Astrocyte of the spinal cord (primary cell): ENCODE measurements at regions not wholly inside any gene's neighbourhood (a gene's known extent, or its start where the extent isn't known, plus 50 kb on each side); places are given as distances from the start of the nearest gene placed in this dataset.

ENCODE experiments used
- DNase-seq: peaks from one replicate; pipeline ENCODE4 v3.0.0; 2011; ENCODE audit warnings: low read depth, low spot score
- H3K4me3 ChIP-seq: 2 replicates; pipeline ENCODE4 v1.5.1; 2011; ENCODE audit warnings: low read depth, mild to moderate bottlenecking, low read length, moderate library complexity
- in situ Hi-C: cut with HindIII; loops from 2 replicates; pipeline ENCODE4 v1.10.0; 2017; ENCODE audit warnings: low sequenced_read_pairs
- TF ChIP-seq, protein P1 (sequence below): IDR thresholded peaks from 2 replicates; pipeline ENCODE4 v1.5.1; 2012; ENCODE audit warnings: low read depth, mild to moderate bottlenecking, low read length, inconsistent platforms

DNA sequence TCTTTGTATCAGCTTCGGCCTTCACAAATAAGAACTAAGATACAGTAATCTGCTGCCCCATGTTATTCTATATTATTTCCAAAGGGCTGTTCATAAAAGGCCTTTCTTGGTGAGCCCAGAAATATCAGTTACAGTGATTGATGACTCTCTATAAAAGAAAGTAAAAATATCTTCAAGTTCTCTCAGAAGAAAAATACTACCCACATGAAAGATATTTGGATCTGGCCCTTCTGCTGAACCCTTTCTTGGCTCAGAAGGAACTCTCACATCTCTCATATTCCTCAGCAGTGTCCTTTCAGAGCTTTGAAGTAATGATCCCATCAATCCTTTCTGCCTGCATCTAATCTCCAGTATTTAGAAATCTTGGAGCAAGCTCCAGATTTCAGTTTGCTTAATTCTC lies 76.3 kb upstream of the SLITRK1 start:
- TF ChIP-seq, protein P1, sequence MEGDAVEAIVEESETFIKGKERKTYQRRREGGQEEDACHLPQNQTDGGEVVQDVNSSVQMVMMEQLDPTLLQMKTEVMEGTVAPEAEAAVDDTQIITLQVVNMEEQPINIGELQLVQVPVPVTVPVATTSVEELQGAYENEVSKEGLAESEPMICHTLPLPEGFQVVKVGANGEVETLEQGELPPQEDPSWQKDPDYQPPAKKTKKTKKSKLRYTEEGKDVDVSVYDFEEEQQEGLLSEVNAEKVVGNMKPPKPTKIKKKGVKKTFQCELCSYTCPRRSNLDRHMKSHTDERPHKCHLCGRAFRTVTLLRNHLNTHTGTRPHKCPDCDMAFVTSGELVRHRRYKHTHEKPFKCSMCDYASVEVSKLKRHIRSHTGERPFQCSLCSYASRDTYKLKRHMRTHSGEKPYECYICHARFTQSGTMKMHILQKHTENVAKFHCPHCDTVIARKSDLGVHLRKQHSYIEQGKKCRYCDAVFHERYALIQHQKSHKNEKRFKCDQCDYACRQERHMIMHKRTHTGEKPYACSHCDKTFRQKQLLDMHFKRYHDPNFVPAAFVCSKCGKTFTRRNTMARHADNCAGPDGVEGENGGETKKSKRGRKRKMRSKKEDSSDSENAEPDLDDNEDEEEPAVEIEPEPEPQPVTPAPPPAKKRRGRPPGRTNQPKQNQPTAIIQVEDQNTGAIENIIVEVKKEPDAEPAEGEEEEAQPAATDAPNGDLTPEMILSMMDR = no peak
- DNase-seq = no peak
- in situ Hi-C loops = no loop called here
- no peak overlapping the region for H3K4me3 ChIP-seq

DNA sequence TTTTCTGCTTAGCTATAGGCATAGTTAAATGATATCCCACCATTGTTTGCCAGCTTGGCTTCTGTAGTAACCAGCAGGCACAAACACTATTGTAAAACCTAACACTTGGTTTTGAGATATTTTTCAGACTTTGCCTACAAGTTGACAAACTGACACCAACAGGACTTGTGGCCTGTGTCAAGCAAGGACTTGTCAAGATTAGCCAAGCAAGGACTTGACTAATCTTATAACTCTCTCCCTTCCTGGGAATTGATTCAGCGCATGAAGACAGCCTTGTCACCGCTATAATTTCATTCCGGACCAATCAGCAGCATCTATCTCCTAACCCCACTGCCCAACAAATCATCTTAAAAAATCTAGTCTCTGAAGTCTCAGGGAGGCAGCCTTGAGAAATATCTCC lies 72.7 kb upstream of the SLITRK1 start:
- no peak for DNase-seq
- H3K4me3 ChIP-seq = no peak overlapping the region
- in situ Hi-C loops = no loop called here
- TF ChIP-seq, protein P1 = no peak

DNA sequence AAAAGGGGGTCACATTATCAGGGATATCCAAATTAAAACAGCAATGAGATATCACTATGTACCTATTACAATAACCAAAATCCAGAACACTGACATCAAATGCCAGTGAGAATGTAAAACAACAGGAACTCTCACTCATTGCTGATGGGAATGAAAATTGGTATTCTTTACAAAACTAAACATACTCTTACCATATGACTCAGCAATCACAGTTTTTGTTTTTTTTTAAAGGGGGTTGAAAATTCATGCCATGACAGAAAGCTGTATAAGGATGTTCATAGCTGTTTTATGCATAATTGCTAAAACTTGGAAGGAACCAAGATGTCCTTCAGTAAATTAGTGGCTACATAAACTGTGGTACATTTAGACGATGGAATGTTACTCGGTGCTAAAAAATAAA lies 71.6 kb upstream of the SLITRK1 start:
- TF ChIP-seq, protein P1 = no peak
- no peak overlapping the region for H3K4me3 ChIP-seq
- in situ Hi-C loops = no loop called here
- no peak for DNase-seq

DNA sequence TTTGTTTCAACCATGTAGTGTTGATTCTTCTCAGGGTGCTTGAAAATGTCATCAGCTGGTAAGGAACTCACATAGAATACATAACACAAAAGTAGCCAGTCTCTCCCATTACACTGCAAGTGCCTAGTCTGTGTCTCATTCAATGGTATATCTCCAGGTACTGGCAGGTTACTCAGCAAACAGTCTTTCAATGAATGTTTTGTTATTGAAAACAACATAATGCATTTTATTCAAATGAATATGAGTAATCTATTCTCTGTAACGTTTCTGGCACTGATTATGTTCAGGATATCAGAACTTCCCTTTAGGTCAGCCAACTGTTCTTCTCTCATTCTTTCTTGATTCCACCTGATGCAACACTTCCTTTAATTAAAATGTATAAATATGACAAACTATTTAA lies 68.0 kb upstream of the SLITRK1 start:
- TF ChIP-seq, protein P1 = no peak
- in situ Hi-C loops = no loop called here
- no peak overlapping the region for H3K4me3 ChIP-seq
- no peak for DNase-seq

DNA sequence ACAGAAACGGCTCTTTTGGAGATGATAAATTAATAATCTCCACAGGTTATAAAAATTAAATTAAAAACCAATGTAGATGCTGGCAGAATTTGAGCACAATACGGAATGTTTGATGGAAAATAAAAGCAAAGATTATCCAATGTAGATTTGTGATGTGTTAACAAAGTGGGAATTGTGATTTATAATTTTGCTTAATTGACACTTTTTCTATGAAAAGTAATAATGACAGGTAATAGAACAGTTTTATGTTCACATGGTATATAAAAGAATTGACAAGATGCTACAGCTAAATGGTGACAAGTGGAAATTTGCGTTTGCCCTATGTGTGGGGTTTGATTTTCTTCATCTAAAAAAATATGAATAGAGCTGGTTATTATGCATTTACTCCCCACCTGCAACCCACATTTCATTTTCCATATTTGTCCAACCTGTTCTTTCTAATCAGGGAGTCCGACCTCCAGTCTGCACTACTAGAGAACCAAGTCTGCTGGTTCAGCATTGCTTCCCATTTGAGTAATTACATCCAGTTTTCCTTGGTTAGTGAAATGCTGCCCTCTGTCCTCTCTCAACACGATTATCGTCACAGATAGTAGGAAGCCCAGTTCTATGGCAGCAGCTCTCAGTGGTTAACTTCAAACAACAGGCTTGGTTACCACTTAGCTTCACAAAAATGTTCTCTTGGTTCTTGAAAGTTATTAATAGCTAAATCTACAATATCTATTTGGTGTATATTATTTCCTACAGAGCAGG lies 61.4 kb upstream of the SLITRK1 start:
- no peak for DNase-seq
- TF ChIP-seq, protein P1 = no peak
- in situ Hi-C loops = no loop called here
- H3K4me3 ChIP-seq = no peak overlapping the region

DNA sequence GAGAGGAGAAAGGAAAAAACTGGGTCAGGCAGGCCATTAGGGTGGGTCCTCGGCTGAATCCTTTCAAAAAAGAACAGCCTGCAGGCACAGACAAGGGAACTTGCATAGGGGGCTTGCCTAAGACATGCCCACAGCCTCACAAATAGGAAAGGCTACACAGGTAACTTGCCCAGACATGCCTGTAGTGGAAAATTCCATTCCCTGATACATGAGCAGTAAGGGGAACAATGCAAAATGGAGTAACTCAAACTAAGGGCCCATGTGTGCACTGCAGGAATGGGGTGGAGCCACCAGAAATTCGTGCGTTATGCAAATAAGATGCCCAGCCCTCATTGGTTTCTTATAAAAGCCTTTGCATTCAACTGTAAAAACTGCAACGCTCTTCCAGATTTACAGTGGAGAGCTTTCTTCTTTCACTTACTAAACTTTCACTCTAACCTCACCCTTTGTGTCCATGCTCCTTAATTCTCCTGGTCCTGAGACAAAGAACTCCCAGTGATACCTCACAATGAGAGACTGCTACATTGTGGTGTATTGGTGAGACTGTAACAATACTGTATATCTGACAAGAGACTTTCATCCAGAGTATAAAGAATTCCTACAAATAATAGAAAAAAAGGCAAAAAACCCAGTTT lies 59.5 kb upstream of the SLITRK1 start:
- no peak for DNase-seq
- in situ Hi-C loops = no loop called here
- H3K4me3 ChIP-seq = no peak overlapping the region

More for the DNA sequence above, 59.5 kb upstream of the SLITRK1 start:
- TF ChIP-seq, protein P1 = no peak
